GM10248 (cell line): ENCODE measurements at regions not wholly inside any gene's neighbourhood (a gene's known extent, or its start where the extent isn't known, plus 50 kb on each side); places are given as distances from the start of the nearest gene placed in this dataset.

Experiments
- CTCF ChIA-PET: fragments of 300-600 bp; sonication (Branson Sonifier 250); formaldehyde crosslinking; extraction: SDS; loops from one replicate; lab custom pipeline; 2021; ENCODE audit warnings: antibody characterized with exemption; lab: Yijun Ruan, JAX
- POLR2A ChIA-PET: fragments of 350-650 bp; sonication (Branson Sonifier 250); formaldehyde crosslinking; extraction: SDS; loops from one replicate; lab custom pipeline; 2020; ENCODE audit warnings: antibody characterized with exemption; lab: Yijun Ruan, JAX
- DNase-seq: peaks from one replicate; pipeline ENCODE4 v3.0.0; 2012; ENCODE audit errors: extremely low spot score
- TF ChIP-seq, protein P1 (sequence below): IDR thresholded peaks from 2 replicates; pipeline ENCODE4 v1.5.1; 2012; ENCODE audit warnings: mild to moderate bottlenecking, low read depth; ENCODE audit errors: extremely low read depth, missing control alignments, control extremely low read depth

DNA sequence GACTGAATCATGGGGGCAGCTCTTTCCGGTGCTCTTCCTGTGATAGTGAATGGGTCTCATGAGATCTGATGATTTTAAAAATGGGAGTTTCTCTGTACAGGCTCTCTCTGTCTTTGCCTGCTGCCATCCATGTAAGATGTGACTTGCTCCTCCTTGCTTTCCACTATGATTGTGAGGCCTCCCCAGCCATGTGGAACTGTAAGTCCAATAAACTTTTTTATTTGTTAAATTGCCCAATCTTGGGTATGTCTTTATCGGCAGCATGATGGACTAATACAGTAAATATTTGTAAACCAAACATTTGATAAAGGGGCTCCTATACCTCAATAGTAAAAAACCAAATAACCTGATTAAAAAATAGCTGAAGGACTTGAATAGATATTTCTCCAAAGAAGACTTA, 77.3 kb downstream of the INSIG2 start:
- TF ChIP-seq, protein P1, sequence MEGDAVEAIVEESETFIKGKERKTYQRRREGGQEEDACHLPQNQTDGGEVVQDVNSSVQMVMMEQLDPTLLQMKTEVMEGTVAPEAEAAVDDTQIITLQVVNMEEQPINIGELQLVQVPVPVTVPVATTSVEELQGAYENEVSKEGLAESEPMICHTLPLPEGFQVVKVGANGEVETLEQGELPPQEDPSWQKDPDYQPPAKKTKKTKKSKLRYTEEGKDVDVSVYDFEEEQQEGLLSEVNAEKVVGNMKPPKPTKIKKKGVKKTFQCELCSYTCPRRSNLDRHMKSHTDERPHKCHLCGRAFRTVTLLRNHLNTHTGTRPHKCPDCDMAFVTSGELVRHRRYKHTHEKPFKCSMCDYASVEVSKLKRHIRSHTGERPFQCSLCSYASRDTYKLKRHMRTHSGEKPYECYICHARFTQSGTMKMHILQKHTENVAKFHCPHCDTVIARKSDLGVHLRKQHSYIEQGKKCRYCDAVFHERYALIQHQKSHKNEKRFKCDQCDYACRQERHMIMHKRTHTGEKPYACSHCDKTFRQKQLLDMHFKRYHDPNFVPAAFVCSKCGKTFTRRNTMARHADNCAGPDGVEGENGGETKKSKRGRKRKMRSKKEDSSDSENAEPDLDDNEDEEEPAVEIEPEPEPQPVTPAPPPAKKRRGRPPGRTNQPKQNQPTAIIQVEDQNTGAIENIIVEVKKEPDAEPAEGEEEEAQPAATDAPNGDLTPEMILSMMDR: no peak
- ChIA-PET POLR2A (no interaction called here), CTCF (interaction anchor here (1.4 kb wide), 1 partner anchor 37 kb away, joined by 5 read pairs; no protein-coding TSS in a partner anchor)
- DNase-seq: no peak
